GM19372 (cell line): ENCODE measurements at regions not wholly inside any gene's neighbourhood (a gene's known extent, or its start where the extent isn't known, plus 50 kb on each side); places are given as distances from the start of the nearest gene placed in this dataset.
A peak's percentile ranks its signal among the peaks of the same experiment; 100 is the strongest.

ENCODE experiments used
- ATAC-seq: cut with Tn5 transposase; IDR thresholded peaks from one replicate; pipeline ENCODE4 v1.9.1; 2021; ENCODE audit warnings: mild to moderate bottlenecking, low read depth, moderate library complexity; ENCODE audit not compliant: unreplicated experiment

GRCh38 chr1:50300297-50300696, 122.9 kb downstream of the DMRTA2 start:
- ATAC-seq: no peak

- no peak for ATAC-seq
Observed at GRCh38 chr1:50295566-50295965, 127.7 kb downstream of the DMRTA2 start.

DNA sequence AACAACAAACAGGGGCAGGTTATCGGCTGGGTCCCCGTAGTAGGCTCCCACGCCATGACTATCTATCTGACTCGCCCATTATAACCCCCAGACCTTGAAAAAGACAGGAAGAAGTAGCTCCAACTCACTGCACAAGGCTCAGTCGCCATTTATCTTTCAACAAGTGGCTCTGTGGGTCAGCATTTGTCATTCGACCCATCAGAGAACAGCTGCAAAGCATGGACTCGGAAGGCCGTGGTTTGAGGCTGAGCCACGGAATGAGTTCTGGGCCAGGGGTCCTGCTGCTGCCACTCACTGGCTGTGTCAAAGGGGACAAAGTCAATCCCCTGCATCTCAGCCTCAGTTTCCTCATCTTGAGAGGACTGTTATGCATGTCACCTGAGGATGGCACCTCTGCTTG, 131.0 kb downstream of the DMRTA2 start:
- ATAC-seq: no peak

DNA sequence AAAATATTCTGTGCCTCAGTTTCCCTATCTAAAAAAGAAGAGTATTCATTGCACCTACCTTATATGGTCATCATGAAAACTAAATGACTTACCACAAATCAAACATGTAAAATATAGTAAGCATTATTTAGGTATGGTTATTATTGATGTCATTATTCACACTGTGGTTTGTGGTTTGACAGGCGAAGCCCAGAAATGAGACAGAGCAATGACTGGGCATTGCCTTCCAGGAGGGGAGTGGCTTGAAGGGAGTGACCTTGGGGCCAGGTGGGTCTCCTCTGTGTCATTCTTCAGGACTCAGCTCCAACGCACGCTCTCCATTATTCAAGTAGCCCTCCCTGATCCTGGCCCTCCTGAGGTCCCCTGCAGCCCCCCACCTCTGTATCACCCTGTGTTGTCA, 133.7 kb downstream of the DMRTA2 start:
- ATAC-seq: no peak

DNA sequence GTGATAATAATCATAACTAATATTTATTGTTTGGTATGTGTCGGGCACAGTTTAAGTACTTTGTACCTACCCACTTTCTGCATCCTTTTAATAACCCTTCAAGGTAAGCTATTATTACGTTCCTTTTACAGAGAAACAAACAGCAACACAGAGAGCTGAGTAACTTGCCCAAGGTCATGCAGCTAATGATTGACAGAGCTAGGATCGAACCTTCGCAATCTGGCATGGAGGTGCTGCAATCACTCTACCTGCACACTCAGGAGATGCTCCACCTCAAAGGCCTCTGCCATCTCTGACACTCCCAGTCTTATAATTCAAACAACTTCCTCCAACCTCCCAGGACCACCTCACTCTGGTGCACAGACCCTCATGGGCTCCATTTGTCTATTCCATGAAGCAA, 137.2 kb downstream of the DMRTA2 start:
- ATAC-seq: no peak

DNA sequence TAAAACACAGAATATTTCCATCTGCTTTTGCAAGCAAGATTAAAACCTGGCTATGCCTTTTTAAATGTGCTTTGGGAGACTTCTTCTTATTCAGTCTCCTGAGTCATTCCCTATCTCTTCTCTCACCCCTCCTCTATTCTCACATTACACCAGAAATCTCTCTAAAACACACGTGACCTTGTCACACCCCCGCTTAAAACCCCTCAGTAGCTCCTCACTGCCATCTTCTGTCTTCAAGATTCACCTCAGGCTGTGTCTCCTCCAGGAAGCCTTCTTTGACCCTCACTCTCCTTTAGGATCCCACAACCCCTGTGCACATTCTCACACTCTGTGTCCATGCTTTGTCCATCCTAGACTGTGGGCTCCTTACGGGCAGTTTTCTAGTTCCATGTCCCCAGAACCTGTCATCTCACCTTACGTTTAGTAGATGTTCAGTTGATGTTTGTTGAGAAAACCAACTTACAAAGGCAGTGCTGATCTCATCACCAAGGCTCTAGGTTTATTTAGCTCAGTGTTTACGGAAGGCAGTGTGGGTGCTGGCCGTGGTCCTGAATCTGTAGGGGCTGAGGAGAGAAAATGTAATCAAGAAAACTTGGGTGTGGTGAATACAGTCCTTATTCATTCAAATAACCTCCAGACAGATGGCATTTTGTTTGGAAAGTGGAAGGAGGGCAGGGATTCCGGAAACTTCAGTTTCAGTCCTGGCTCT, 143.5 kb downstream of the DMRTA2 start:
- ATAC-seq: no peak

- ATAC-seq: no peak
Observed at GRCh38 chr1:50278961-50279360, 144.3 kb downstream of the DMRTA2 start.

DNA sequence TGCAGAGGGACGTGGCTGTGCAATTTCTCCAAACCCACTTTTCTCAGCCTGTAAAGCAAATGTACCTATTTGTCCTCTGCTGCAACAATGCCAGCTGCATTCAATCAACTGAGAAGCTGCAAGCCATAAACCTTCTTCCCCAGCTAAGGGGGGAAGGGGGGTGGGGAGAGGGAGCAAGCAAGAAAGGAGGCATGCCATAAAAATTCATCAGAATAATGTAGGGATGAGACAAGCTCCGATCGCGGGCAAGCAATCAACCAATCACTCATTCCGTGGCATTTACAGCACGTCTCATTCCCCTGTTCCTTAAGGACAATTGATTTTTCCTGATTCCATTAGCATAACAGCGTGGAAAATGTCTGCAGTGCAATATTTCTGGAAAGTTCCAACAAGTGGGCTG, 144.8 kb downstream of the DMRTA2 start:
- no peak for ATAC-seq

- ATAC-seq: no peak
Observed at GRCh38 chr1:50275566-50275965, 147.7 kb downstream of the DMRTA2 start.

- ATAC-seq: no peak
Observed at GRCh38 chr1:50272912-50273311, 150.3 kb downstream of the DMRTA2 start.

DNA sequence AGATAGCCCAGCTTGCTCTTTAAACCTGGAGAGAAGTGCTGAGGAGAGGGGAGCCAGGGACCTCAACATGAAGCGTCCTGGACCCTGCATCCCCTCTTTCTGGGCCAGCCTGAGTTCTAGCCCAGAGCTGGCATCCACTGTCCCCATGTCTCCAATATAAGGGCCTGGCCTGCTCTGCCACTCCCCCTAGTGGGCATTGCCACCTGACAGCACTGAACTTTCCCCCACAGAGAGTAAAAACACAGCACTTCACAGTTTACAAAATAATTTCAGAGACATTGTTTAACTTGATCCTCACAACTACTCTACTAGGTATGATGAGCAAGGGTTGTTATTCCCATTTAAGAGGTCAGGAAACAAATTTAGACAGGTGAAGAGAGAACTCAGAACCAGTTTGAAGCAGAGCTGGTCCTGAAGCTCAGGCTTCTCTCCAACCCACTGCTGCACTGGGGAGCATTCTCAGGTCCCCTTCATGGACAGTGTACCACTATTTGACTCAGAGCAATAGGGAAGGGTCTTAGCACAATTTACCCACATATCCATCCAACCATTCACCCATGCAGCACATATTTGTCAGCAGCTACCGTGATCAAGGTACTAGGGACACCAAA, 151.2 kb downstream of the DMRTA2 start:
- ATAC-seq: peak; percentile 70

DNA sequence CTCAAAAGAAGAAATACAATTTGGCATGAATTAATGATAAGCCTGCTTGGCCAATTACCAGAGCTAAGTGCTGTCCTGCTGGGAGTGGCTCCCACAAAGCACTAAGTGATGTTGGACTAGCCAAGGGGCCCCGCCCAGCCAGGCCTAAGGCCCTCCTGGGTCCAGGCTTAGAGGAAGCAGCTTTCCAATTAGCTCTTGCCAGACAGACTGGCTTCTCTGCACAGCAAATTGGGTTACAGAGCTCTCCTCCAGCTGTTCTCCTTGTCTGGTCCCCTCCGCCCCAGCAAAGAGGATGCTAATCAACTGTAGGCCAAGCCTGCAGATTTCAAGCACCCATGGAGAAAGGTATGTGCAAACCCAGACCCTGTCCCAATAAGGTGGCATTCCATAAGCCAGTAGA, 151.9 kb downstream of the DMRTA2 start:
- no peak for ATAC-seq

- no peak for ATAC-seq
Observed at GRCh38 chr1:50270926-50271325, 152.3 kb downstream of the DMRTA2 start.

GRCh38 chr1:50268049-50268448, 155.2 kb downstream of the DMRTA2 start:
- ATAC-seq: no peak

DNA sequence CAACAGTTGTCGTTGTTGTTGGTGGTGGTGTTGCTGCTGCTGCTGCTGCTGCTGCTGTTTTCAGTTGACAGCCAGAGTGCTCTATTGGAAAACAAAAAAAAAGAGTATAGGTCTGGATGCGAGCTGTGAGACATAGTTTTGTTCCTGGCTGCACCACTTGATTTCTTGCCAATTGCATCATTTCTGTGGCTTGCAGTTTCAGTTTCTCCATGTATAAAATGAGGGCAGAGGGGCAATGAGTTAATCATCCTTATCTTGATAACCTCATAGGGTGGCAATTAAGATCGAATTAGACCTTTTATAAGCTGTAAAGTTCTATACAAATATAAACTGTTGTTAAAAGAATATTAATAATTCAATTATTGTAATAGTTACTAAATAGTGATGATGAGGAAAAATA, 156.7 kb downstream of the DMRTA2 start:
- no peak for ATAC-seq

GRCh38 chr1:50265790-50266314, 157.1 kb downstream of the ELAVL4 start:
- ATAC-seq: no peak

- ATAC-seq: no peak
Observed at GRCh38 chr1:50264590-50264989, 155.9 kb downstream of the ELAVL4 start.

DNA sequence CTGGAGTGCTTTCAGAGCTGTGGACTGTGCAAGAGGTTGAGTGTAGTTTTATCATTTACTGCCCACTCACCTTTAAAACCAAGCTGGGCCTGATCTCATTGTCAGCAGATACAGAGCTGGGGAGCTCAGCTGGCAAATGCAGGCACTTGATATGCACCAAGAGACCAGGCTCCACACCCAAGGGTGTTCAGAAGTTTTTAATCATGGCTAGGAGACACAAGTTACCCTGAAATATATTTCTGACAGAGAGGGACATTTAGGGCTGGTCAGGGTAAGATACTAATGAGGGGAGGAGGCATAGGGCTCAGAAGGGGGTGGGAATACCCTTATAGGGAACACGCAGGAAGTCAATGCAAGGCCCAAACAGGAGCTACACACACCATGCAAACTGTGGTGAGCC, 153.7 kb downstream of the ELAVL4 start:
- ATAC-seq: no peak

DNA sequence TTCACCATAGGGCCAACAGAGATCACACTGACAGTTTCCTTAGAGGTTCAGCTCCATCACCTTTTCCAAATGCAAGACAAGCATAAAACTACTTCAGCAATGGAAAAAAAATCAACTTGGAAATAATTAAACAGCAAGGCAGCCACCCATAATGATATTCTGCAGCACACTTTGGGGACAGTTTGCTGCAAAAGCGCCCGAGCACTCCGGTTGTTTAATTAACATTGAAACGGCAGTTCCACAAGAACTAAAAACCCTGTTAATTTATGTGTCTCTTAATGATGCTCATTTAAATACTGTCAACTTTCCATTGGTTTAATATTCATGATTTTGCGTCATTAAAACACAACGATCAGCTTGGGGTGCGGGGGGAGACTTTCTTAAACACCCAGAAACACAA, 153.2 kb downstream of the ELAVL4 start:
- ATAC-seq: no peak

DNA sequence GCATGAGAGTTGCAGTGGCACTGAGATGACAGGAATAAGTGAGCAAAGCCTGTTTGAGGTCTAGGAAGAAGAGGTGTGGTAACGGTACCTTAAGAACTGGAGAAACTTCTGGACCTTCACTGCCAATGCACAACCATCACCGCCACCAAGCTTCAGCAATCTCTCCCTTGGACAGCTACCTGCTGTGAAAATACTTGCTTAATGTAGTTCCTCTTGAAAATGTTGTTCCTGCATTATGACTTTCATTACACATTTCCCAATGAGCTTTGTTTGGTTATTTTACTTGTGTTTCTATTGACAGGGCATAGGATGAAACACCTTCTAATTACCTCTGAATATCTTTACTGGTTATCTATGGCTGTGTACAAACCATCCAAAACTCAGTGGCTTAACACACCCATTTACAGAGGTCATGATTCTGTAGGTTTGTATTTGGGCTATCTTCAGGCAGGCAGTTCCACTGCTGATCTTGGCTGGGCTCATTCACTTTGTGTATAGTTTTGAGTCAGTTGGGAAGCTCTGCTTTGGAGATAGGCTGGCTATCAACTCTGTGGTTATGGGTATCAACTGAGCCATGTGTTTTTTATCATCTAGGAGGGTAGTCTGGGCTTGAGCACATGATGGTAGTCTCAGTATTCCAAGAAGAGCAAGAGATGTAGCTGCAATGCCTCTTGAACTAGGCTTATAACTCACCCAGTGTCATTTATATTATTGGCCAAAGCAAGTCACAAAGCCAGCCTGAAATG, 149.4 kb downstream of the ELAVL4 start:
- no peak for ATAC-seq

DNA sequence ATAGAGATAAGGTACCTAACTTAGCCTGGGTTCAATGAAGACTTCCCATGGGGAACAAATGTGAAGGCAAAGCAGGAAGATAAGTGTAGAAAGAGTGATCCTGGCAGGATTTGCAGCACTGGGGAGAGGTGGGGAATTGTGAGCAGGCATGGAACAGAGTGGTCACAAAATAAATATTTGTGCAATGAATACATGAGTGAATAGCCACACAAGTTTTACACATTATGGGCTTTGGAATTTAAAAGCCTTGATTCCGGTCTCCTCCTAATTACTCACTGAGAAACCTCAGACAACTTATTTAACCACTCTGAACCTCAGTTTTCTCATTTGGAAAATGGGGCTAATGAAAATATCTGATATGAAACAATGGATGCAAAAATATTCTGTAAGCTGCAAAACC, 148.3 kb downstream of the ELAVL4 start:
- ATAC-seq: no peak
